ENCODE measurements at regions not wholly inside any gene's neighbourhood (a gene's known extent, or its start where the extent isn't known, plus 50 kb on each side); places are given as distances from the start of the nearest gene placed in this dataset.

GRCh38 chr10:43712821-43713584 is 64.3 kb upstream of the ZNF32 start:
- TF ChIP-seq CTCF (IDR thresholded peaks at IDR 0.05): no peak
- no peak overlapping the region for H3K27ac ChIP-seq
- ATAC-seq: no peak
- WGBS, 2 donors: 93% methylated on average over 10 of the region's 10 CpGs
- H3K36me3 ChIP-seq: no peaks in the 10 kb centered on the region
- intact Hi-C loops (cut with DNase I): loop anchor here in 1 of 10 donors (5.0 kb wide), 1 partner anchor 64 kb away; no protein-coding TSS in a partner anchor
- H3K4me1 ChIP-seq: peaks cover 0 to 9% (median 6%) of the 10 kb centered on the region in 9 donors
- no peak for DNase-seq
- H3K4me3 ChIP-seq: no peak overlapping the region
- peaks cover 0 to 7% (median 0%) of the 10 kb centered on the region in 11 donors for H3K9me3 ChIP-seq
- H3K27me3 ChIP-seq: no peaks in the 10 kb centered on the region

- TF ChIP-seq CTCF (IDR thresholded peaks at IDR 0.05): no peak
- no peaks in the 10 kb centered on the region for H3K27me3 ChIP-seq
- H3K9me3 ChIP-seq: no peaks in the 10 kb centered on the region
- peak overlapping the region in 1 of 10 donors; percentile 15 for H3K27ac ChIP-seq
- no peak for DNase-seq
- no peak overlapping the region for H3K4me3 ChIP-seq
- intact Hi-C loops (cut with DNase I): loop anchor here in 1 of 10 donors (5.0 kb wide), 1 partner anchor 66 kb away; no protein-coding TSS in a partner anchor
- 95 to 97% methylated on average over 7 of the region's 7 CpGs for WGBS, 2 donors
- H3K4me1 ChIP-seq: peaks cover 4 to 29% (median 17%) of the 10 kb centered on the region in 9 donors
- ATAC-seq: no peak
- H3K36me3 ChIP-seq: no peaks in the 10 kb centered on the region
These were observed 62.2 kb upstream of the ZNF32 start for GRCh38 chr10:43710772-43711471.

- intact Hi-C loops (cut with DNase I): loop anchor here in 1 of 10 donors (5.0 kb wide), 1 partner anchor 139 kb away; no protein-coding TSS in a partner anchor
- no peak overlapping the region for H3K4me3 ChIP-seq
- peaks cover 4 to 54% (median 29%) of the 10 kb centered on the region in 9 donors for H3K4me1 ChIP-seq
- no peaks in the 10 kb centered on the region for H3K36me3 ChIP-seq
- peak in 5 of 8 donors; percentile 1 to 26 (median 14) for ATAC-seq
- peak overlapping the region; percentile 11 to 92 (median 77) for H3K27ac ChIP-seq
- no peak for DNase-seq
- H3K9me3 ChIP-seq: no peaks in the 10 kb centered on the region
- H3K27me3 ChIP-seq: no peaks in the 10 kb centered on the region
- no peak for TF ChIP-seq CTCF (IDR thresholded peaks at IDR 0.05)
- 61 to 63% methylated on average over 3 of the region's 3 CpGs for WGBS, 2 donors
These were observed 59.6 kb upstream of the ZNF32 start for GRCh38 chr10:43708262-43708661.

- Histone ChIP-seq H3K27me3 (no peaks in the 10 kb centered on the region), H3K4me1 (peaks cover 4 to 59% (median 31%) of the 10 kb centered on the region in 9 donors), H3K9me3 (no peaks in the 10 kb centered on the region), H3K4me3 (no peak overlapping the region), H3K27ac (peak overlapping the region in 8 of 10 donors; percentile 68 to 92 (median 79)), H3K36me3 (no peaks in the 10 kb centered on the region)
- TF ChIP-seq CTCF (IDR thresholded peaks at IDR 0.05): no peak
- intact Hi-C loops (cut with DNase I): loop anchor here in 1 of 10 donors (5.0 kb wide), 1 partner anchor 140 kb away; no protein-coding TSS in a partner anchor
- ATAC-seq (peak; percentile 77 to 97 (median 95)), DNase-seq (peak; percentile 58 to 84)
- 48% methylated on average over 11 of the region's 11 CpGs for WGBS, 2 donors
These were observed 59.1 kb upstream of the ZNF32 start for GRCh38 chr10:43707770-43708169.

All from heart right ventricle (tissue), 16 donors.